ENCODE measurements at regions not wholly inside any gene's neighbourhood (a gene's known extent, or its start where the extent isn't known, plus 50 kb on each side); places are given as distances from the start of the nearest gene placed in this dataset.

- TF ChIP-seq CTCF (IDR thresholded peaks at IDR 0.05; ENCODE audit: low read depth, low read length) = no peak
Observed at GRCh38 chr4:187464573-187464972, 531.0 kb upstream of the ZFP42 start.

GRCh38 chr4:187467224-187467623 lies 528.3 kb upstream of the ZFP42 start:
- TF ChIP-seq CTCF (IDR thresholded peaks at IDR 0.05; ENCODE audit: low read depth, low read length) = no peak
- no peak for DNase-seq (ENCODE audit: low read depth in 2 of 2)
- no peak overlapping the region for H3K4me3 ChIP-seq (replicated peaks in 1 of 2; ENCODE audit: low read depth in 2 of 2, low read length in 2 of 2)

More at GRCh38 chr4:187464573-187464972, 531.0 kb upstream of the ZFP42 start:
- no peak for DNase-seq (ENCODE audit: low read depth in 2 of 2)
- H3K4me3 ChIP-seq (replicated peaks in 1 of 2; ENCODE audit: low read depth in 2 of 2, low read length in 2 of 2) = no peak overlapping the region

- no peak for DNase-seq (ENCODE audit: low read depth in 2 of 2)
- no peak overlapping the region for H3K4me3 ChIP-seq (replicated peaks in 1 of 2; ENCODE audit: low read depth in 2 of 2, low read length in 2 of 2)
- no peak for TF ChIP-seq CTCF (IDR thresholded peaks at IDR 0.05; ENCODE audit: low read depth, low read length)
Observed at GRCh38 chr4:187469627-187470026, 525.9 kb upstream of the ZFP42 start.

GRCh38 chr4:187470061-187470460 lies 525.5 kb upstream of the ZFP42 start:
- DNase-seq (ENCODE audit: low read depth in 2 of 2) = no peak
- TF ChIP-seq CTCF (IDR thresholded peaks at IDR 0.05; ENCODE audit: low read depth, low read length) = no peak
- H3K4me3 ChIP-seq (replicated peaks in 1 of 2; ENCODE audit: low read depth in 2 of 2, low read length in 2 of 2) = no peak overlapping the region

DNA sequence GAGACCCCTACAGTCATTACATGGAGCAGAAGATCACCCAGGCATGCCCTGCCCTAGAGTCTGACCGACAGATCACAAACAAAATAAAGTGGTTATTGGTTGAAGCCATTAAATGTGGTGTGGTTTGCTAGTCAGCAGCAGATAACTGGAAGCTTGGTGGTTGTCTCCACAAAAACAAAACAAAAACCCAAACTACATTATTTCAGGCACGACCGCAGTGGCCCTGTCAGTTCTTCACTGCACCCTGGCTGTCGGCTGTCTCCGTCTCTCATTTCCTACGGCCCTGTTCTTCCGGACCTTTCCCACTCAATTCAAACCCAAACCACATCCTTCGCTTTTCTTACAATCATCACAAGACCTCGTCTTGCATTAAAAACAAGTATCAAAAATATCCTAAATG lies 521.3 kb upstream of the ZFP42 start:
- no peak for TF ChIP-seq CTCF (IDR thresholded peaks at IDR 0.05; ENCODE audit: low read depth, low read length)
- no peak overlapping the region for H3K4me3 ChIP-seq (replicated peaks in 1 of 2; ENCODE audit: low read depth in 2 of 2, low read length in 2 of 2)
- no peak for DNase-seq (ENCODE audit: low read depth in 2 of 2)

DNA sequence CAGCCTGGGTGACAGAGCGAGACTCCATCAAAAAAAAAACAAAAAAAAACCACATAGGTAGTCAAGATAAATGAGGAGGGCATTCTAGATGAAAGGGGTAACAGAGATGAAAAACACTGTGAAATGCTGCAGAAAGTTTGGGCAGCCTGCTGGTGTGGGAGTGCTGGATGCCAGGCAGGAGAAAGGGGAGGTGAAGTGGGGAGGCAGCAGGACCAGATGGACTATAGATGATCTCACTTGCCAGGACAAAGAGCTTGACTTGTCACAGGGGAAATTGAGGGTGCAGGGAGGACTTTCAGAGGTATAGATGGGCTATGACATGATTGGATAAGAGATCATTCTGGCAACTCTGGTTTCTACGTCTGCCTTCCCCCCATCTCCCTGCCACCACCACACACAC lies 519.7 kb upstream of the ZFP42 start:
- no peak overlapping the region for H3K4me3 ChIP-seq (replicated peaks in 1 of 2; ENCODE audit: low read depth in 2 of 2, low read length in 2 of 2)
- no peak for TF ChIP-seq CTCF (IDR thresholded peaks at IDR 0.05; ENCODE audit: low read depth, low read length)
- DNase-seq (ENCODE audit: low read depth in 2 of 2) = no peak

- TF ChIP-seq CTCF (IDR thresholded peaks at IDR 0.05; ENCODE audit: low read depth, low read length) = no peak
- H3K4me3 ChIP-seq (replicated peaks in 1 of 2; ENCODE audit: low read depth in 2 of 2, low read length in 2 of 2) = no peak overlapping the region
- DNase-seq (ENCODE audit: low read depth in 2 of 2) = no peak
Observed at GRCh38 chr4:187477224-187477623, 518.3 kb upstream of the ZFP42 start.

All from cardiac fibroblast (primary cell).